Fibroblast of lung (primary cell): ENCODE measurements at regions not wholly inside any gene's neighbourhood (a gene's known extent, or its start where the extent isn't known, plus 50 kb on each side); places are given as distances from the start of the nearest gene placed in this dataset.

Experiments used
- DNase-seq, 2 donors: peaks; one replicate each; pipeline versions ENCODE4 v3.0.0 to v3.0.0-alpha.2; 2010; ENCODE audit warnings: low read depth in 2 of 2
- H2AFZ ChIP-seq: 2 replicates; pipeline ENCODE4 v1.5.1; 2012; ENCODE audit warnings: low read length, control low read depth, inconsistent platforms
- H3K27ac ChIP-seq: 2 replicates; pipeline ENCODE4 v1.5.1; 2011; ENCODE audit warnings: low read length, control low read depth; ENCODE audit not compliant: insufficient read depth
- H3K27me3 ChIP-seq: 2 replicates; pipeline ENCODE4 v1.5.1; 2011; ENCODE audit warnings: mild to moderate bottlenecking, low read length; ENCODE audit not compliant: control insufficient read depth, insufficient read depth
- H3K36me3 ChIP-seq: 2 replicates; pipeline ENCODE4 v1.5.1; 2011; ENCODE audit warnings: low read length; ENCODE audit not compliant: control insufficient read depth, insufficient read depth
- H3K4me1 ChIP-seq: 2 replicates; pipeline ENCODE4 v1.5.1; 2011; ENCODE audit warnings: low read length; ENCODE audit not compliant: control insufficient read depth, insufficient read depth; ENCODE audit errors: extremely low read depth
- H3K4me2 ChIP-seq: 2 replicates; pipeline ENCODE4 v1.5.1; 2011; ENCODE audit warnings: low read length, control low read depth; ENCODE audit not compliant: insufficient read depth; ENCODE audit errors: extremely low read depth
- H3K4me3 ChIP-seq, 4 experiments: fragments of 200-600 bp in 1 of 4; sonication (generic) in 1 of 4; replicated peaks in 1 of 4; 2 replicates each; pipeline ENCODE4 v1.5.1; 2011 to 2016; ENCODE audit warnings: low read length in 4 of 4, low read depth in 3 of 4, mild to moderate bottlenecking in 3 of 4, control low read depth in 2 of 4, inconsistent platforms in 1 of 4, mixed read lengths in 1 of 4; ENCODE audit not compliant: insufficient read depth in 1 of 4; ENCODE audit errors: control extremely low read depth in 1 of 4
- H3K79me2 ChIP-seq: 2 replicates; pipeline ENCODE4 v1.5.1; 2012; ENCODE audit warnings: mild to moderate bottlenecking, low read length, inconsistent platforms; ENCODE audit not compliant: control insufficient read depth, insufficient read depth
- H3K9ac ChIP-seq: 2 replicates; pipeline ENCODE4 v1.5.1; 2011; ENCODE audit warnings: mild to moderate bottlenecking, low read length, control low read depth; ENCODE audit not compliant: insufficient read depth
- H3K9me3 ChIP-seq: 2 replicates; pipeline ENCODE4 v1.5.1; 2012; ENCODE audit warnings: low read depth, low read length; ENCODE audit not compliant: control insufficient read depth, insufficient read depth
- H4K20me1 ChIP-seq: 2 replicates; pipeline ENCODE4 v1.5.1; 2011; ENCODE audit warnings: low read length; ENCODE audit not compliant: control insufficient read depth, insufficient read depth; ENCODE audit errors: extremely low read depth
- EZH2 ChIP-seq: IDR thresholded peaks from 2 replicates; pipeline ENCODE4 v1.5.1; 2012; ENCODE audit warnings: low read length, control low read depth, mild to moderate bottlenecking; ENCODE audit errors: missing control alignments
- TF ChIP-seq, protein P1 (sequence below), 2 donors: IDR thresholded peaks in 1 of 2; conservative IDR thresholded peaks in 1 of 2; 1 replicate in 1 of 2; 2 replicates in 1 of 2; pipeline ENCODE4 v1.5.1; 2011 to 2012; ENCODE audit warnings: low read length in 2 of 2, control low read depth in 1 of 2, inconsistent platforms in 1 of 2, low read depth in 1 of 2, mild to moderate bottlenecking in 1 of 2

DNA sequence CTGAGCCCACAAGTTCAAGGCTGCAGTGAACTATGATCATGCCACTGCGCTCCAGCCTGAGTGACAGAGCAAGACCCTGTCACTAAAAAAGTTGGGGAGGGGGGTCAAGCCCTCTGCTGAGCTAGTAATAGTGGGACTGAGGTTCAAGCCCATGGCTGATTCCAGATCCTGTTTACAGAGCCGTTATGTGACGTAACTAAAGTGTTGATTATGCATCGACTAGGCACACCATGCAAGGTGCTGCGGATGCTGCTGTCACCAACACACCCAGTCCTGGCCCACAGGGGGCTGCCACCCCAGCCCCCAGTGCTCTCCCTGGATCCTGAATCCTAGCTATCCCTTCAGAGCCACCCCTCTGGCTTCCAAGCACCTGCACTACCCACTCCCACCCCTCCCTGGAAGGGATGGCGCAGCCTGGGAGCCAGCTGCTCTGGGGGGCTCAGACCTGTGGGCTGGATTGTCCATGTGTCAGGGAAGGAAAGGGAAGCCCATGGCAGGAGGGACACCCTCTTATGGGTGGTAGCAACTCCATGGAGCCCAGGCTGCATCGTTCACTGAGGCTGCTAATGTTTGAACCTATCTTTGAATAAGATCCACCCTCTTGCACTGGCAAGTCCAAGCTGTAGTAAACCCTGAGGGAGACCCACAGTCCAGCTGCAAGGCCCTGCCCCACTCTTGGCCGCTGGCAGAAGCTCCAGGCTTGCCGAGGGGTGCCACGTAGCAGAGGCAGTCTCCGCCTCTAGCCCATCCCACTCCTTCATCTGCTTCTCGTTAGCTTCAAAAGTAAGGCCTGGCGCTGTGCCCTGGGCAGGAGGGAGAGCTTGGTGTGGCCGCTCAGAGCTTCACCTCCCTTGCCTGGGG, 95.0 kb downstream of the SNX5 start:
- Histone ChIP-seq H3K4me3 (no peak overlapping the region), H3K9me3 (no peaks in the 10 kb centered on the region), H3K27ac (peak overlapping the region; percentile 70), H3K79me2 (no peaks in the 10 kb centered on the region), H3K27me3 (no peaks in the 10 kb centered on the region), H3K4me1 (peaks cover 26% of the 10 kb centered on the region), H3K4me2 (peak overlapping the region; percentile 53), H3K9ac (peak overlapping the region; percentile 11), H3K36me3 (no peaks in the 10 kb centered on the region), H2AFZ (peak overlapping the region; percentile 68), H4K20me1 (no peaks in the 10 kb centered on the region)
- TF ChIP-seq, protein P1, sequence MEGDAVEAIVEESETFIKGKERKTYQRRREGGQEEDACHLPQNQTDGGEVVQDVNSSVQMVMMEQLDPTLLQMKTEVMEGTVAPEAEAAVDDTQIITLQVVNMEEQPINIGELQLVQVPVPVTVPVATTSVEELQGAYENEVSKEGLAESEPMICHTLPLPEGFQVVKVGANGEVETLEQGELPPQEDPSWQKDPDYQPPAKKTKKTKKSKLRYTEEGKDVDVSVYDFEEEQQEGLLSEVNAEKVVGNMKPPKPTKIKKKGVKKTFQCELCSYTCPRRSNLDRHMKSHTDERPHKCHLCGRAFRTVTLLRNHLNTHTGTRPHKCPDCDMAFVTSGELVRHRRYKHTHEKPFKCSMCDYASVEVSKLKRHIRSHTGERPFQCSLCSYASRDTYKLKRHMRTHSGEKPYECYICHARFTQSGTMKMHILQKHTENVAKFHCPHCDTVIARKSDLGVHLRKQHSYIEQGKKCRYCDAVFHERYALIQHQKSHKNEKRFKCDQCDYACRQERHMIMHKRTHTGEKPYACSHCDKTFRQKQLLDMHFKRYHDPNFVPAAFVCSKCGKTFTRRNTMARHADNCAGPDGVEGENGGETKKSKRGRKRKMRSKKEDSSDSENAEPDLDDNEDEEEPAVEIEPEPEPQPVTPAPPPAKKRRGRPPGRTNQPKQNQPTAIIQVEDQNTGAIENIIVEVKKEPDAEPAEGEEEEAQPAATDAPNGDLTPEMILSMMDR (conservative IDR thresholded peaks at IDR 0.05 in 1 of 2, IDR thresholded peaks at IDR 0.05 in 1 of 2; ENCODE audit: low read depth in 1 of 2, low read length in 2 of 2), result no peak
- no peak for TF ChIP-seq EZH2
- peak; percentile 95 to 97 for DNase-seq

DNA sequence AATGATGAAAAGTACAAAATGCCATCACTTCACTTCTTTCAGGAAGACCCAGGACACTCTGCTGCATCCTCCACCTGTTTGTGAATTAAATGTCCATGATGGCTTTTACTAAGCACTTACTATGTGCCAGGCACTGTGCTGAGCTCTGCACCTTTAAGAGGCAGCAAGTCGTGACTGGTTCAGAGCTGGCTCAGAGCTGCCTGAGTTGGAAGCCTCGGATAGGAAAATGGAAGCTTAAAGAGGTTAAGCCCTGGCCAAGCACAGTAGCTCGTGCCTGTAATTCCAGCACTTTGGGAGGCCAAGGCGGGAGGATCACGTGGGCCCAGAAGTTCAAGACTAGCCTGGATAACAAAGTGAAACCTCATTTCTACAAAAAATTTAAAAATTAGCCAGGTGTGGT, 95.6 kb downstream of the SNX5 start:
- H3K27me3 ChIP-seq, result no peaks in the 10 kb centered on the region
- H3K9ac ChIP-seq, result no peak overlapping the region
- no peak overlapping the region for H3K4me3 ChIP-seq
- no peak overlapping the region for H2AFZ ChIP-seq
- DNase-seq, result no peak
- peaks cover 26% of the 10 kb centered on the region for H3K4me1 ChIP-seq
- H3K9me3 ChIP-seq, result no peaks in the 10 kb centered on the region
- H3K79me2 ChIP-seq, result no peaks in the 10 kb centered on the region
- no peak overlapping the region for H3K27ac ChIP-seq
- no peak for TF ChIP-seq EZH2
- TF ChIP-seq, protein P1 (conservative IDR thresholded peaks at IDR 0.05 in 1 of 2, IDR thresholded peaks at IDR 0.05 in 1 of 2; ENCODE audit: low read depth in 1 of 2, low read length in 2 of 2), result no peak
- no peaks in the 10 kb centered on the region for H4K20me1 ChIP-seq
- no peak overlapping the region for H3K4me2 ChIP-seq
- H3K36me3 ChIP-seq, result no peaks in the 10 kb centered on the region

DNA sequence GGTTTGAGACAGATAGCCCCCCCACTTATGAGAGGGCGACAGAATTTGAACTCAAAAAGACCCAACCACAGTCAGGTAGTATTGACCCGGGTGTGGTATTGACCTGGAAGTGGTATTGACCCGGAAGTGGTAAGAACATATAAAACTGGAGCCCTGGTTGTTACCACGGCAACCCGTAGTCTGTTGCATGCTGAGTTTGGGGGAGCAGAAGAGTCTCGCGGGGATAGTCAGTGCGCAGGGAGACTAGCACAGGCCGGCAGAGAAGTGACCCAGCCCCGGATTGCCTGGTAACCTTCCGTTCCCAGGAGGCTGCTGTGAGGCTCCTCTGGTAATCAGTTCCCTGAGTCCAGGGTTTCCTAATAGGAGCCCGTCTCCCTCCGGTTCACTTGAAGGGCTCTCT, 96.2 kb downstream of the SNX5 start:
- no peaks in the 10 kb centered on the region for H3K36me3 ChIP-seq
- H3K27me3 ChIP-seq, result no peaks in the 10 kb centered on the region
- H3K4me2 ChIP-seq, result no peak overlapping the region
- no peak overlapping the region for H3K9ac ChIP-seq
- no peak overlapping the region for H2AFZ ChIP-seq
- H4K20me1 ChIP-seq, result no peaks in the 10 kb centered on the region
- no peak overlapping the region for H3K27ac ChIP-seq
- no peaks in the 10 kb centered on the region for H3K9me3 ChIP-seq
- H3K4me1 ChIP-seq, result peaks cover 26% of the 10 kb centered on the region
- no peak for DNase-seq
- H3K4me3 ChIP-seq, result no peak overlapping the region
- no peak for TF ChIP-seq EZH2
- TF ChIP-seq, protein P1 (conservative IDR thresholded peaks at IDR 0.05 in 1 of 2, IDR thresholded peaks at IDR 0.05 in 1 of 2; ENCODE audit: low read depth in 1 of 2, low read length in 2 of 2), result no peak
- no peaks in the 10 kb centered on the region for H3K79me2 ChIP-seq
